Endothelial cell (in vitro differentiated cells): ENCODE measurements at regions not wholly inside any gene's neighbourhood (a gene's known extent, or its start where the extent isn't known, plus 50 kb on each side); places are given as distances from the start of the nearest gene placed in this dataset.

Experiments
- DNase-seq: peaks from one replicate; pipeline ENCODE4 v3.0.0; 2021; ENCODE audit warnings: low spot score
- H3K27ac Mint-ChIP-seq: one replicate; pipeline ENCODE4 v1.8.0; 2021; ENCODE audit warnings: mixed read lengths, inconsistent platforms; ENCODE audit not compliant: unreplicated experiment
- H3K27me3 Mint-ChIP-seq: one replicate; pipeline ENCODE4 v1.8.0; 2021; ENCODE audit warnings: mild to moderate bottlenecking, moderate library complexity, mixed read lengths, inconsistent platforms; ENCODE audit not compliant: unreplicated experiment
- H3K36me3 Mint-ChIP-seq: one replicate; pipeline ENCODE4 v1.8.0; 2021; ENCODE audit warnings: mild to moderate bottlenecking, low read depth, mixed read lengths, inconsistent platforms; ENCODE audit not compliant: unreplicated experiment
- H3K4me1 Mint-ChIP-seq: one replicate; pipeline ENCODE4 v1.8.0; 2021; ENCODE audit warnings: mild to moderate bottlenecking, mixed read lengths, inconsistent platforms; ENCODE audit not compliant: unreplicated experiment
- H3K4me3 Mint-ChIP-seq: one replicate; pipeline ENCODE4 v1.8.0; 2021; ENCODE audit warnings: mild to moderate bottlenecking, mixed read lengths, inconsistent platforms; ENCODE audit not compliant: unreplicated experiment
- H3K9me3 Mint-ChIP-seq: one replicate; pipeline ENCODE4 v1.8.0; 2021; ENCODE audit warnings: mixed read lengths, inconsistent platforms; ENCODE audit not compliant: unreplicated experiment
- TF ChIP-seq, protein P1 (sequence below): fragments of 200-600 bp; sonication (generic); IDR thresholded peaks from one replicate; pipeline ENCODE4 v1.5.0; 2021; ENCODE audit warnings: antibody characterized with exemption; ENCODE audit not compliant: unreplicated experiment

DNA sequence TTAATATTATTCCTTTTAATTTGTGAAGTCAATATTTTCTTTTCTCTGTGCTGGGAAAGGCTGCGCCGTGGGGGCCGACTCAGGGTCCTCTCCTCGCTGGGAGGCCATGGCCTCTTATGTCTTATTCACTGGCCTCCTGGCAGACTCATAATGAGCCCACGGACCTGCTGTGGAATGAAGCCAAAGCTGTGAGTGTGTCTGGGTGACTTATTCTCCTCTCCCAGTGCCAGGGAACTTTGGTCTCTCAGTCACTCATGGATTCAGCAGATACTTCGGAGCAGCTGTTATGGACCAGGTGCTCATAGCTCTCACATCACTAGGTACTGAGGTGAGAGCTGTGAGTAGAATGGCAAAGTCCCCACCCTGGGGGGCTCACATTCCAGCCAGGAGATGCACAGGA, 297.6 kb downstream of the CDH26 start:
- Mint-ChIP-seq H3K36me3 (no peaks in the 10 kb centered on the region), H3K4me1 (no peaks in the 10 kb centered on the region), H3K27me3 (peaks cover 5% of the 10 kb centered on the region), H3K27ac (no peak overlapping the region), H3K9me3 (no peaks in the 10 kb centered on the region), H3K4me3 (no peak overlapping the region)
- no peak for DNase-seq
- TF ChIP-seq, protein P1, sequence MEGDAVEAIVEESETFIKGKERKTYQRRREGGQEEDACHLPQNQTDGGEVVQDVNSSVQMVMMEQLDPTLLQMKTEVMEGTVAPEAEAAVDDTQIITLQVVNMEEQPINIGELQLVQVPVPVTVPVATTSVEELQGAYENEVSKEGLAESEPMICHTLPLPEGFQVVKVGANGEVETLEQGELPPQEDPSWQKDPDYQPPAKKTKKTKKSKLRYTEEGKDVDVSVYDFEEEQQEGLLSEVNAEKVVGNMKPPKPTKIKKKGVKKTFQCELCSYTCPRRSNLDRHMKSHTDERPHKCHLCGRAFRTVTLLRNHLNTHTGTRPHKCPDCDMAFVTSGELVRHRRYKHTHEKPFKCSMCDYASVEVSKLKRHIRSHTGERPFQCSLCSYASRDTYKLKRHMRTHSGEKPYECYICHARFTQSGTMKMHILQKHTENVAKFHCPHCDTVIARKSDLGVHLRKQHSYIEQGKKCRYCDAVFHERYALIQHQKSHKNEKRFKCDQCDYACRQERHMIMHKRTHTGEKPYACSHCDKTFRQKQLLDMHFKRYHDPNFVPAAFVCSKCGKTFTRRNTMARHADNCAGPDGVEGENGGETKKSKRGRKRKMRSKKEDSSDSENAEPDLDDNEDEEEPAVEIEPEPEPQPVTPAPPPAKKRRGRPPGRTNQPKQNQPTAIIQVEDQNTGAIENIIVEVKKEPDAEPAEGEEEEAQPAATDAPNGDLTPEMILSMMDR, result no peak

DNA sequence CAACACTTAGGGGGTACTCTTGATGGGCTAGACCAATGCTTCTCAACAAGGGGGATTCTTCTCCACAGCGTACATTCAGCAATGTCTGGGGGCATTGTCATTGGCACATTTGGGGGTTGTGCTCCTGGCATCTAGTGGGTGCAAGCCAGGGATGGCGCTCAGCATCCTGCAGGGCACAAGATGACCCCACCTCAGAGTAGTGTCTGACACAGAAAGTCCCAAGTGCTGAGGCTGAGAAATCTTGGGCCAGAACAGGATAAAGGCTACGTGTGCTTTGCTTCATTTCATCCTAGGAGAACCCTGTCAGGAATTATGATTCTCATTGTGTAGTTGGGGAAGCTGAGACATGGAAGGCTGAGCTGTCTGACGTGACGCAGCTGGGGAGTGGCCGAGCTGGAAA, 298.6 kb downstream of the CDH26 start:
- peaks cover 5% of the 10 kb centered on the region for H3K27me3 Mint-ChIP-seq
- no peaks in the 10 kb centered on the region for H3K9me3 Mint-ChIP-seq
- no peak for DNase-seq
- no peak overlapping the region for H3K4me3 Mint-ChIP-seq
- TF ChIP-seq, protein P1, result no peak
- H3K27ac Mint-ChIP-seq, result no peak overlapping the region
- no peaks in the 10 kb centered on the region for H3K4me1 Mint-ChIP-seq
- no peaks in the 10 kb centered on the region for H3K36me3 Mint-ChIP-seq

DNA sequence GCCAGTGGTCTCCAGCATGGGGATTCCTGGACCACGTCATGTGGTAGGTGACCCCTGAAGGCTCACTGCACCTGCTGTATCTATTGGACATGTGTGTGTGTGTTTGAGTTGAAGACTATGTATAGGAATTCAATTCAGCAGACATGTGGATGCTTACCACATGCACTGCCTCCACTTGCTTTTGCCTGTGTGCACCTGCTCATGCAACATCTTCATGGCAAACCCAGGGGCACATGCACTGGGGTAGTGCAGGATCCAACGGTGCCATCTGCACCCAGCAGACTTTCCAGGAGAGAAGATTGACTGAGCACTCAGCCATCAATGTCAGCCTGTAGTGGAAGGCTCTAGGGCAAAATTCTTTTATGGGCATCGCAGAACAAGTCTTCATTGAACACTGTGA, 299.4 kb downstream of the CDH26 start:
- H3K9me3 Mint-ChIP-seq, result no peaks in the 10 kb centered on the region
- no peaks in the 10 kb centered on the region for H3K36me3 Mint-ChIP-seq
- no peak overlapping the region for H3K27ac Mint-ChIP-seq
- no peaks in the 10 kb centered on the region for H3K4me1 Mint-ChIP-seq
- H3K4me3 Mint-ChIP-seq, result no peak overlapping the region
- TF ChIP-seq, protein P1, result no peak
- no peak for DNase-seq
- H3K27me3 Mint-ChIP-seq, result peaks cover 5% of the 10 kb centered on the region

DNA sequence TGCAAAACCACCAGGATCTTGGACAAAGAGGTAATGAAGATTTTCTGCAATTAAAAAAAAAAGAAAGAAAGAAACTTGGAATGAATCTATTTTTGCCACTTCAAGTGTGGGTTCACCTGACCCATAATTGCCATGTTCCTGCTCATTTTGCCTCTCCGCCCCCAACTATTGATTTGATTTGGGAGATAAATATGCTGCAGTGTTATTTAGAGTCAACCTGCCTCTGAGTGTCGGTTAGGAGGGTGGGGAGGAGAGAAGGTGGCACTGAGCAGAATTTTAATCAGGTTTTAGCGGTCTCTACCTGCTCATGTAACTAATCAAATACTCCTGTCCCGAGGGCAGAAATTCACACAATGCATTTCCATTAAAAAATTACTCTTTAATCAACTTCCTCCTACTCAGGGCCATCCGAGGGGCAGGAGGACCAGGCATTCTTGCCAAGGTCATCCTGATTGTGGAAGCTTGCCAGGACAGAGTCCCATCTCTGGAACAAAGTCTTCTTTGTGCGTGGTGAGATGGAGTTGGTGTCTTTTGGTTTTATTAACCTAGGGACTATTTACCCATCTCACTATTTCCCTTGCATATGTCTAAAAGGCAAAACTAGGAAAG, 300.1 kb downstream of the CDH26 start:
- Mint-ChIP-seq H3K27ac (no peak overlapping the region), H3K4me1 (no peaks in the 10 kb centered on the region), H3K27me3 (peaks cover 7% of the 10 kb centered on the region), H3K36me3 (no peaks in the 10 kb centered on the region), H3K9me3 (no peaks in the 10 kb centered on the region), H3K4me3 (no peak overlapping the region)
- TF ChIP-seq, protein P1, result no peak
- DNase-seq, result no peak

DNA sequence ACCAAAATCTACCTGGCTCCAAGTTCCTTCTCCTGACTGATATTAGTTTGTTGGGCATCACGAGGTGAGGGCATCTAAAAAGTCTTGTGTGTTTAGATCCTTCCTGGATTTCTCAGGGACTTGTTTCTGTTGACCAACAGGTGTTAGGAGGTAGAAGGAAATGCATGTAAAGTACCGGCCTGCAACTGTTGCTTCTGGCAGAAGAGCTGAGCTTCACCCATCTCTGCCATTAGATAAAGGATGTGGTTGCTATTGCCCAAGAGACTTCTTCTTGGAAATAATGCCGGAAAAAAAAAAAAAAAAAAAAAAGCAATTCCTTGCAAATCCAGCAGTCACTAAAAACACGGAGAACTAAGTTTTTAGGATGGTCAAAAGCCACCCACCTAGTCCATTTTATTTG, 303.1 kb downstream of the CDH26 start:
- DNase-seq, result no peak
- TF ChIP-seq, protein P1, result no peak
- Mint-ChIP-seq H3K9me3 (no peaks in the 10 kb centered on the region), H3K4me3 (no peak overlapping the region), H3K27me3 (peaks cover 4% of the 10 kb centered on the region), H3K4me1 (no peaks in the 10 kb centered on the region), H3K36me3 (no peaks in the 10 kb centered on the region), H3K27ac (no peak overlapping the region)
